ENCODE measurements at regions not wholly inside any gene's neighbourhood (a gene's known extent, or its start where the extent isn't known, plus 50 kb on each side); places are given as distances from the start of the nearest gene placed in this dataset.

DNA sequence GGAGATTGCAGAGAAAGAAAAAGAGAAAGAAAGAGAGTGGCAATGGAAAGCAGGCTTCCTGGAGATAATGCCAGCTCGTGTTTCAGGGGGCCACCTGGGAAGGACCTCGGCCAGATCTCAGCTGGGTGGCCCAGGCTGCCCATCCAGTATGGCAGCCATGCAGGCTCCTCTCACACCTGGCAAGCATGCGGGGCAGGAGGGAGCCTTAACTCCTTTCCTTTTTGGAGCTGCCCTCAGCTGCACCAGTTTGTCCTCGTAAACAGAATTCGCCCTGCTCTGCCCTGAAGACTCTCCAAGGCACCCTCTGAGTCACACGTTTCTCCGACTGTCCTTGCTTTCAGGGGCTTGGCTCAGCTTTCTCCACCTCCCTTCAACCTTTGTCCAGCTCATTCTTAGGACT is 59.5 kb upstream of the IGFBP5 start:
- H2AFZ ChIP-seq (ENCODE audit: control insufficient read depth, low read length): no peak overlapping the region
- H3K9ac ChIP-seq (ENCODE audit: control insufficient read depth, extremely low read depth, insufficient read depth, low read length): no peak overlapping the region
- DNase-seq (ENCODE audit: low read depth, low spot score) (no peak), FAIRE-seq (no peak)
- no peaks in the 10 kb centered on the region for H4K20me1 ChIP-seq (ENCODE audit: control insufficient read depth, extremely low read depth, insufficient read depth, low read length)
- no peak for TF ChIP-seq EZH2 (IDR thresholded peaks at IDR 0.05; ENCODE audit: low read length)
- TF ChIP-seq, protein P1, sequence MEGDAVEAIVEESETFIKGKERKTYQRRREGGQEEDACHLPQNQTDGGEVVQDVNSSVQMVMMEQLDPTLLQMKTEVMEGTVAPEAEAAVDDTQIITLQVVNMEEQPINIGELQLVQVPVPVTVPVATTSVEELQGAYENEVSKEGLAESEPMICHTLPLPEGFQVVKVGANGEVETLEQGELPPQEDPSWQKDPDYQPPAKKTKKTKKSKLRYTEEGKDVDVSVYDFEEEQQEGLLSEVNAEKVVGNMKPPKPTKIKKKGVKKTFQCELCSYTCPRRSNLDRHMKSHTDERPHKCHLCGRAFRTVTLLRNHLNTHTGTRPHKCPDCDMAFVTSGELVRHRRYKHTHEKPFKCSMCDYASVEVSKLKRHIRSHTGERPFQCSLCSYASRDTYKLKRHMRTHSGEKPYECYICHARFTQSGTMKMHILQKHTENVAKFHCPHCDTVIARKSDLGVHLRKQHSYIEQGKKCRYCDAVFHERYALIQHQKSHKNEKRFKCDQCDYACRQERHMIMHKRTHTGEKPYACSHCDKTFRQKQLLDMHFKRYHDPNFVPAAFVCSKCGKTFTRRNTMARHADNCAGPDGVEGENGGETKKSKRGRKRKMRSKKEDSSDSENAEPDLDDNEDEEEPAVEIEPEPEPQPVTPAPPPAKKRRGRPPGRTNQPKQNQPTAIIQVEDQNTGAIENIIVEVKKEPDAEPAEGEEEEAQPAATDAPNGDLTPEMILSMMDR (optimal IDR thresholded peaks at IDR 0.05 in 1 of 3, IDR thresholded peaks at IDR 0.05 in 1 of 3, conservative IDR thresholded peaks at IDR 0.05 in 1 of 3; ENCODE audit: extremely low read depth in 1 of 3, insufficient read depth in 2 of 3, low read length in 3 of 3): no peak
- no peaks in the 10 kb centered on the region for H3K9me3 ChIP-seq (ENCODE audit: control insufficient read depth, low read depth, low read length)
- H3K4me3 ChIP-seq (ENCODE audit: control insufficient read depth in 2 of 3, extremely low read depth in 1 of 3, insufficient read depth in 2 of 3, low read depth in 1 of 3, low read length in 3 of 3): no peak overlapping the region
- H3K27me3 ChIP-seq (ENCODE audit: control insufficient read depth, extremely low read depth, insufficient read depth, low read length): peaks cover 6% of the 10 kb centered on the region
- H3K4me2 ChIP-seq (ENCODE audit: control insufficient read depth, extremely low read depth, insufficient read depth, low read depth, low read length): no peak overlapping the region
- dilution Hi-C loops (cut with MboI; ENCODE audit: extremely low pct_ligation_motif_present, low sequenced_read_pairs): no loop called here
- H3K36me3 ChIP-seq (ENCODE audit: control insufficient read depth in 2 of 2, extremely low read depth in 1 of 2, insufficient read depth in 2 of 2, low read length in 2 of 2): no peaks in the 10 kb centered on the region
- no peaks in the 10 kb centered on the region for H3K9me1 ChIP-seq (ENCODE audit: control insufficient read depth, extremely low read depth, insufficient read depth, low read length)
- H3K27ac ChIP-seq (ENCODE audit: control insufficient read depth, insufficient read depth, low read length): no peak overlapping the region
- H3K4me1 ChIP-seq (ENCODE audit: control insufficient read depth, extremely low read depth, insufficient read depth, low read length): no peaks in the 10 kb centered on the region
- H3K79me2 ChIP-seq (ENCODE audit: control insufficient read depth, insufficient read depth, low read length): no peaks in the 10 kb centered on the region

DNA sequence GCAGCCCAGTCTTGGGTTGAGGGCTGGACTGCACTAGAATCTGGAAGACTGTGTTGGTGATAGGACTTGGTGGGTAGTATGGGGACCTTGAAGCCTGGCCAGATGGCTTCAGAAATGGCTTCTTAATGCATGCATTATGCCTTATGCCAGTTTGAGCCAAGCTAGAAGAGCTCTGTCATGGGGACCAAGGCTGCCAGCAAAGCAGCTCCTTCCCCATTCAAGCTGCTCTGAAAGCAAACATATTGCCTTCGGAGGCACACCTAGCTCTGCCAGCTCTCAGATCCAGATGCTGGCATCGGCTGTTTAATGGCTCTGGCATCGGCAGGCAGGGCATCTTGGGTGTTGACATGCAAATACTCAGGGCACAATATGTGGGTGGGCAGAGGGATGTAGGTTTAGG is 59.0 kb upstream of the IGFBP5 start:
- H3K9me3 ChIP-seq (ENCODE audit: control insufficient read depth, low read depth, low read length): no peaks in the 10 kb centered on the region
- no peak overlapping the region for H2AFZ ChIP-seq (ENCODE audit: control insufficient read depth, low read length)
- H3K9me1 ChIP-seq (ENCODE audit: control insufficient read depth, extremely low read depth, insufficient read depth, low read length): no peaks in the 10 kb centered on the region
- no peak overlapping the region for H3K9ac ChIP-seq (ENCODE audit: control insufficient read depth, extremely low read depth, insufficient read depth, low read length)
- H3K4me3 ChIP-seq (ENCODE audit: control insufficient read depth in 2 of 3, extremely low read depth in 1 of 3, insufficient read depth in 2 of 3, low read depth in 1 of 3, low read length in 3 of 3): no peak overlapping the region
- H3K36me3 ChIP-seq (ENCODE audit: control insufficient read depth in 2 of 2, extremely low read depth in 1 of 2, insufficient read depth in 2 of 2, low read length in 2 of 2): no peaks in the 10 kb centered on the region
- peaks cover 6% of the 10 kb centered on the region for H3K27me3 ChIP-seq (ENCODE audit: control insufficient read depth, extremely low read depth, insufficient read depth, low read length)
- no peaks in the 10 kb centered on the region for H3K4me1 ChIP-seq (ENCODE audit: control insufficient read depth, extremely low read depth, insufficient read depth, low read length)
- dilution Hi-C loops (cut with MboI; ENCODE audit: extremely low pct_ligation_motif_present, low sequenced_read_pairs): no loop called here
- H3K27ac ChIP-seq (ENCODE audit: control insufficient read depth, insufficient read depth, low read length): no peak overlapping the region
- no peak for TF ChIP-seq EZH2 (IDR thresholded peaks at IDR 0.05; ENCODE audit: low read length)
- TF ChIP-seq, protein P1 (optimal IDR thresholded peaks at IDR 0.05 in 1 of 3, IDR thresholded peaks at IDR 0.05 in 1 of 3, conservative IDR thresholded peaks at IDR 0.05 in 1 of 3; ENCODE audit: extremely low read depth in 1 of 3, insufficient read depth in 2 of 3, low read length in 3 of 3): no peak
- H3K79me2 ChIP-seq (ENCODE audit: control insufficient read depth, insufficient read depth, low read length): no peaks in the 10 kb centered on the region
- FAIRE-seq: no peak
- DNase-seq (ENCODE audit: low read depth, low spot score): no peak
- no peaks in the 10 kb centered on the region for H4K20me1 ChIP-seq (ENCODE audit: control insufficient read depth, extremely low read depth, insufficient read depth, low read length)
- no peak overlapping the region for H3K4me2 ChIP-seq (ENCODE audit: control insufficient read depth, extremely low read depth, insufficient read depth, low read depth, low read length)
